ENCODE measurements at regions not wholly inside any gene's neighbourhood (a gene's known extent, or its start where the extent isn't known, plus 50 kb on each side); places are given as distances from the start of the nearest gene placed in this dataset.

- H3K36me3 ChIP-seq (ENCODE audit: control insufficient read depth in 2 of 2, extremely low read depth in 1 of 2, insufficient read depth in 2 of 2, low read length in 2 of 2), result no peaks in the 10 kb centered on the region
These were observed 65.4 kb upstream of the C9orf72 start for GRCh38 chr9:27638716-27639115.

More at GRCh38 chr9:27638716-27639115, 65.4 kb upstream of the C9orf72 start:
- Histone ChIP-seq H3K4me1 (ENCODE audit: control insufficient read depth, extremely low read depth, insufficient read depth, low read length) (no peaks in the 10 kb centered on the region), H3K9me1 (replicated peaks; ENCODE audit: control insufficient read depth, extremely low read depth, insufficient read depth, low read length) (no peaks in the 10 kb centered on the region), H3K79me2 (ENCODE audit: control insufficient read depth, insufficient read depth, low read length) (no peaks in the 10 kb centered on the region), H3K27ac (ENCODE audit: insufficient read depth, low read depth, low read length) (no peak overlapping the region), H3K4me2 (ENCODE audit: insufficient read depth, low read length) (no peak overlapping the region), H3K27me3 (ENCODE audit: control insufficient read depth in 2 of 2, insufficient read depth in 2 of 2, low read length in 2 of 2) (no peaks in the 10 kb centered on the region), H4K20me1 (replicated peaks; ENCODE audit: control insufficient read depth, extremely low read depth, insufficient read depth, low read length) (no peaks in the 10 kb centered on the region), H2AFZ (ENCODE audit: low read depth, low read length) (no peak overlapping the region), H3K9ac (replicated peaks; ENCODE audit: extremely low read depth, insufficient read depth, low read length) (no peak overlapping the region), H3K4me3 (replicated peaks in 1 of 3; ENCODE audit: insufficient read depth in 1 of 3, low read depth in 1 of 3, low read length in 3 of 3) (no peak overlapping the region), H3K9me3 (replicated peaks; ENCODE audit: control insufficient read depth, insufficient read depth, low read length) (no peaks in the 10 kb centered on the region)
- ChIA-PET POLR2A (no interaction called here), CTCF (no interaction called here)
- TF ChIP-seq MYC (IDR thresholded peaks at IDR 0.05; ENCODE audit: low read depth, low read length) (no peak), POLR2A (IDR thresholded peaks at IDR 0.05; ENCODE audit: low read depth, low read length) (no peak), MAX (IDR thresholded peaks at IDR 0.05; ENCODE audit: insufficient read depth, insufficient read length) (no peak), CTCF (IDR thresholded peaks at IDR 0.05; ENCODE audit: extremely low read depth in 1 of 2, insufficient read depth in 1 of 2, low read depth in 1 of 2, low read length in 2 of 2) (no peak), POLR2AphosphoS5 (IDR thresholded peaks at IDR 0.05; ENCODE audit: insufficient read depth, low read depth, low read length) (no peak), EZH2 (IDR thresholded peaks at IDR 0.05; ENCODE audit: borderline replicate concordance, low read depth, low read length, severe bottlenecking) (no peak), JUN (IDR thresholded peaks at IDR 0.05; ENCODE audit: borderline replicate concordance, insufficient read depth, insufficient read length, low read depth) (no peak), GATA2 (IDR thresholded peaks at IDR 0.05; ENCODE audit: insufficient read depth, insufficient read length, low read depth, low read length) (no peak), FOS (IDR thresholded peaks at IDR 0.05; ENCODE audit: borderline replicate concordance, insufficient read depth, low read length) (no peak)
- DNase-seq (ENCODE audit: low read depth, low spot score) (no peak), FAIRE-seq (no peak)
- dilution Hi-C loops (cut with MboI; ENCODE audit: extremely low pct_ligation_motif_present, low sequenced_read_pairs), result no loop called here
- intact Hi-C loops (cut with micrococcal nuclease), result no loop called here
- BruUV-seq (replicated peaks), result no TSS peak
